DND-41 (cell line): ENCODE measurements at regions not wholly inside any gene's neighbourhood (a gene's known extent, or its start where the extent isn't known, plus 50 kb on each side); places are given as distances from the start of the nearest gene placed in this dataset.

Experiments used
- EZH2 ChIP-seq: IDR thresholded peaks from 3 replicates; pipeline ENCODE4 v1.6.1; 2012; ENCODE audit warnings: borderline replicate concordance, low read depth, mild to moderate bottlenecking, moderate library complexity, low read length, inconsistent platforms; ENCODE audit not compliant: severe bottlenecking
- TF ChIP-seq, protein P1 (sequence below): IDR thresholded peaks from 2 replicates; pipeline ENCODE4 v1.5.1; 2012; ENCODE audit warnings: borderline replicate concordance, low read length, moderate library complexity, mild to moderate bottlenecking; ENCODE audit not compliant: poor library complexity, severe bottlenecking; ENCODE audit errors: extremely low read depth

DNA sequence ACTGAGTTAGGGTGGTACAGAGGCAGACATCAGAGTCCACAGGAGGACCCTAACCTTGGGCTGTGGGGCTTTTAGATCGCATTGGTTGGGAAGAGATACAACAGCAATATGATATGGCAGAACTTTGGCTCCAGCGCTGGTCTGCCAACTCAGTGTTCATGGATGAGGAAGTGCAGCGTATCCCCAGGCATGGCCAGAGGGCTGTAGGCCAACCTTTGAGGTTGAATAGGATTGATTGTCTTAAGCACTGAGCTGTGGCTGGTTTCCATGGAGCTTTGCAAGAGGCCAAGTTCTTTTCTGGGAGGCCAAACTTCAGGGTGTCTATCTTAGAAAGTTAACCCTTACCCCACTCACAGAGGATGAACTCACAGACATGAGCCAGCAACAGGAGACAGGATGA, 144.1 kb upstream of the TMTC4 start:
- TF ChIP-seq, protein P1, sequence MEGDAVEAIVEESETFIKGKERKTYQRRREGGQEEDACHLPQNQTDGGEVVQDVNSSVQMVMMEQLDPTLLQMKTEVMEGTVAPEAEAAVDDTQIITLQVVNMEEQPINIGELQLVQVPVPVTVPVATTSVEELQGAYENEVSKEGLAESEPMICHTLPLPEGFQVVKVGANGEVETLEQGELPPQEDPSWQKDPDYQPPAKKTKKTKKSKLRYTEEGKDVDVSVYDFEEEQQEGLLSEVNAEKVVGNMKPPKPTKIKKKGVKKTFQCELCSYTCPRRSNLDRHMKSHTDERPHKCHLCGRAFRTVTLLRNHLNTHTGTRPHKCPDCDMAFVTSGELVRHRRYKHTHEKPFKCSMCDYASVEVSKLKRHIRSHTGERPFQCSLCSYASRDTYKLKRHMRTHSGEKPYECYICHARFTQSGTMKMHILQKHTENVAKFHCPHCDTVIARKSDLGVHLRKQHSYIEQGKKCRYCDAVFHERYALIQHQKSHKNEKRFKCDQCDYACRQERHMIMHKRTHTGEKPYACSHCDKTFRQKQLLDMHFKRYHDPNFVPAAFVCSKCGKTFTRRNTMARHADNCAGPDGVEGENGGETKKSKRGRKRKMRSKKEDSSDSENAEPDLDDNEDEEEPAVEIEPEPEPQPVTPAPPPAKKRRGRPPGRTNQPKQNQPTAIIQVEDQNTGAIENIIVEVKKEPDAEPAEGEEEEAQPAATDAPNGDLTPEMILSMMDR = no peak
- no peak for TF ChIP-seq EZH2
